Thyroid gland (tissue), 4 donors: ENCODE measurements at regions not wholly inside any gene's neighbourhood (a gene's known extent, or its start where the extent isn't known, plus 50 kb on each side); places are given as distances from the start of the nearest gene placed in this dataset.

Experiments used
- DNase-seq, 2 donors: peaks; one replicate each; pipeline ENCODE4 v3.0.0-alpha.2; 2019
- H3K27ac ChIP-seq, 3 donors: fragments of 200-600 bp; sonication (generic); 1 replicate in 2 of 3; 2 replicates in 1 of 3; pipeline ENCODE4 v1.5.1; 2016 to 2019; ENCODE audit warnings: mild to moderate bottlenecking in 1 of 3, moderate library complexity in 1 of 3
- H3K27me3 ChIP-seq: fragments of 200-600 bp; sonication (generic); one replicate; pipeline ENCODE4 v1.5.1; 2019
- H3K36me3 ChIP-seq, 2 donors: fragments of 200-600 bp; sonication (generic); one replicate each; pipeline ENCODE4 v1.5.1; 2016 to 2019
- H3K4me1 ChIP-seq, 2 donors: fragments of 200-600 bp; sonication (generic); one replicate each; pipeline ENCODE4 v1.5.1; 2017 to 2019
- H3K4me3 ChIP-seq, 3 donors: fragments of 200-600 bp; sonication (generic); replicated peaks in 1 of 3; 1 replicate in 2 of 3; 2 replicates in 1 of 3; pipeline ENCODE4 v1.5.1; 2016; ENCODE audit warnings: mild to moderate bottlenecking in 1 of 3
- H3K9me3 ChIP-seq: fragments of 200-600 bp; sonication (generic); one replicate; pipeline ENCODE4 v1.5.1; 2017
- CTCF ChIP-seq, 6 experiments: fragments of 200-600 bp in 3 of 6; fragments of 450-650 bp in 3 of 6; sonication (generic) in 3 of 6; IDR thresholded peaks; one replicate each; pipeline ENCODE4 v1.5.1; 2016 to 2019; ENCODE audit warnings: antibody characterized with exemption in 6 of 6, mild to moderate bottlenecking in 2 of 6, inconsistent platforms in 1 of 6, moderate library complexity in 1 of 6
- POLR2A ChIP-seq, 2 donors: fragments of 450-650 bp; IDR thresholded peaks; one replicate each; pipeline ENCODE4 v1.6.1; 2017; ENCODE audit warnings: antibody characterized with exemption in 2 of 2, mild to moderate bottlenecking in 2 of 2, moderate library complexity in 1 of 2
- WGBS, 2 donors: methylation state at CpG; one replicate each; pipeline ENCODE4 v1.1.5; 2017; 5-methylcytosine and 5-hydroxymethylcytosine counted together
- intact Hi-C: fragments of 100-400 bp; cut with DNase I; formaldehyde crosslinking; loops from one replicate; pipeline ENCODE4 v1.15.1; 2023

- no peak for TF ChIP-seq POLR2A (IDR thresholded peaks at IDR 0.05)
- TF ChIP-seq CTCF (IDR thresholded peaks at IDR 0.05), result no peak
- Histone ChIP-seq H3K9me3 (no peaks in the 10 kb centered on the region), H3K4me1 (no peaks in the 10 kb centered on the region), H3K27ac (no peak overlapping the region), H3K27me3 (no peaks in the 10 kb centered on the region), H3K36me3 (no peaks in the 10 kb centered on the region), H3K4me3 (no peak overlapping the region)
- no peak for DNase-seq
- intact Hi-C loops, result no loop called here
- 85 to 92% methylated on average over 1 of the region's 1 CpG for WGBS, 2 donors
These were observed 148.7 kb upstream of the ADARB2 start for GRCh38 chr10:1886039-1886438.

DNA sequence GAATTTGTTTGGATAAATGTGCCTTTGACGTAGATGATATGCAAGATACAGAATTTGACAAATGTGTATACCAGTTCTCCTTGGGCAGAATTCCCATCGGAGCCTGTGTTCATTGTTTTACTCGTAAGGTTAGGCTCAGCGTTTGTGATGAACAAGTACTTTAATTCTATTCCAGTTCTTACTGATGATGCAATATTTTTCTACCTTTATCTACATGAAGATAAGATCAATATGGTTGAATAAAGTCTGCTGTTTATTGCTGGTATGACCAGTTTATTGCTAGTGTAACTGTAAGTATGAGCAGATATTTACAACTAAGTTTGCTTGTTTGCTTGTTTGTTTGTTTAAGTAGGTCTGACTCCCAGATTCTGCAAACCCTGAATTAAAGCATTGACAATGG is 145.4 kb upstream of the ADARB2 start:
- H3K4me3 ChIP-seq, result no peak overlapping the region
- WGBS, 2 donors, result 77 to 82% methylated on average over 4 of the region's 4 CpGs
- H3K4me1 ChIP-seq, result no peaks in the 10 kb centered on the region
- no peaks in the 10 kb centered on the region for H3K36me3 ChIP-seq
- intact Hi-C loops, result no loop called here
- no peak for DNase-seq
- TF ChIP-seq CTCF (IDR thresholded peaks at IDR 0.05), result no peak
- no peak for TF ChIP-seq POLR2A (IDR thresholded peaks at IDR 0.05)
- no peaks in the 10 kb centered on the region for H3K27me3 ChIP-seq
- H3K9me3 ChIP-seq, result no peaks in the 10 kb centered on the region
- H3K27ac ChIP-seq, result no peak overlapping the region

- no peak overlapping the region for H3K4me3 ChIP-seq
- WGBS, 2 donors, result 60 to 67% methylated on average over 12 of the region's 12 CpGs
- H3K9me3 ChIP-seq, result no peaks in the 10 kb centered on the region
- no peaks in the 10 kb centered on the region for H3K27me3 ChIP-seq
- H3K4me1 ChIP-seq, result no peaks in the 10 kb centered on the region
- H3K36me3 ChIP-seq, result no peaks in the 10 kb centered on the region
- TF ChIP-seq CTCF (IDR thresholded peaks at IDR 0.05) (no peak), POLR2A (IDR thresholded peaks at IDR 0.05) (no peak)
- intact Hi-C loops, result no loop called here
- DNase-seq, result no peak
- H3K27ac ChIP-seq, result no peak overlapping the region
These were observed 144.9 kb upstream of the ADARB2 start for GRCh38 chr10:1882180-1882579.

DNA sequence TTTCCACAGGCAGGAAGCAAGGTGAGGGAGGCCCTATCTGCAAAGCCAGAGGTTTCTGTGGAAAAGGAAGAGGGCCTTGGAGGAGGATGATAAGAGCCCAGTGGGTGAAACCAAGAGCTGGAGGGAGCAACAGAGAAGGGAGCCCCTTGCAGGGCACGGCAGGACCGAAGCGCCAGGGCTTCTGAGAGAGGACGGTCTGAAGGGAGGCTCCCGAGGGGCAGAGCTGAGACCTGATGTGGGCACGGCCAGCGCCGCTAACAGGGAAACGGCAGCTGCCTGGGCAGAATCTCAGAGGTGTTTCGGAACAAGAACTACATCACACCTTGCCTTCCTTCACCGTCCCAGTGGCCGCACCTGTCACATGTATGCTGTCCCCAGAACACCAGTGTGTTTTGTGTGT is 144.3 kb upstream of the ADARB2 start:
- no peaks in the 10 kb centered on the region for H3K4me1 ChIP-seq
- no peak for DNase-seq
- intact Hi-C loops, result no loop called here
- H3K9me3 ChIP-seq, result no peaks in the 10 kb centered on the region
- WGBS, 2 donors, result 92 to 97% methylated on average over 12 of the region's 12 CpGs
- no peak overlapping the region for H3K27ac ChIP-seq
- no peak for TF ChIP-seq CTCF (IDR thresholded peaks at IDR 0.05)
- no peak for TF ChIP-seq POLR2A (IDR thresholded peaks at IDR 0.05)
- H3K27me3 ChIP-seq, result no peaks in the 10 kb centered on the region
- H3K4me3 ChIP-seq, result no peak overlapping the region
- no peaks in the 10 kb centered on the region for H3K36me3 ChIP-seq

DNA sequence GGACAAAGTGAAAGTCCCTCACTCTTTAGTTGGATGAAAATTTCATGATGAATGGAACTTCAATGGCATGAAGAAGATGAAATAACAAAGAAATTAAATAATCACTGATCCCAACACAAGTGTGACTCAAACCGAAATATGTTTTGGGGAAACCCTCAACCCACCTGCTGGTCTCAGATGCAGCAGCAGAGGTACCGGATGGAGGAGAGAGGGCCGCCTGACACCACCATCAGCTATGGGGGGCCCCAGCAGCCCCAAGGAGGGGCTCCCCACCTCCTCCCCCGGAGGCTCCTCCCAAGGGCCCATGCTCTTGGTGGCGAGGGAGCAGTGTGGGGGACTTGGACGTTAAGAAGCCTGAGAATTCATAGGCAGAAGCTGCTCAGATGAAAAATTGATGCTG is 137.2 kb upstream of the ADARB2 start:
- TF ChIP-seq CTCF (IDR thresholded peaks at IDR 0.05), result no peak
- no peak for TF ChIP-seq POLR2A (IDR thresholded peaks at IDR 0.05)
- no peak for DNase-seq
- Histone ChIP-seq H3K36me3 (no peaks in the 10 kb centered on the region), H3K27ac (no peak overlapping the region), H3K9me3 (no peaks in the 10 kb centered on the region), H3K4me3 (no peak overlapping the region), H3K4me1 (no peaks in the 10 kb centered on the region), H3K27me3 (no peaks in the 10 kb centered on the region)
- intact Hi-C loops, result no loop called here
- WGBS, 2 donors, result 80 to 81% methylated on average over 6 of the region's 6 CpGs
